ENCODE measurements at regions not wholly inside any gene's neighbourhood (a gene's known extent, or its start where the extent isn't known, plus 50 kb on each side); places are given as distances from the start of the nearest gene placed in this dataset.
"Not testable (repeated sequence)": the region's sequence is repeated elsewhere in the genome, so short reads cannot be mapped to it uniquely, and the experiment has no call there.

DNA sequence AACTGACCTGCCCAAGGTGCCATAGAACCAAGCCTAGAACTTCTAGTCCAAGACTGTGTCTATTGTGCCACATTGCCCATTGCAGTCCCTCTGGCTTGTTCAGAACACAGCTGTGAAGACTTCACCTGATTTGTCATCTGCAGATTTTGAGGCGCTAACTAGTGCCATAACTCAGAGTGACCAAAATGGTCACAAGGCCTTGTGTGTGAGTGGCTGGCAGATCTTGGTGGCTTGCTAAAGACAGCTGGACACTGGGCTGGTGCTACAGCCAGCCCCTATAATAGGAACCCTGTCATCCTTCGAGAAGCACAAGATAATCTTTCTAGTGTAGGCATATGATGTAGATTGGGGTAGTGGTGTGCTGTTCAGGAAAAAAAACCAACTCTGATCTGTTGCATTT lies 63.7 kb upstream of the IFNLR1 start:
- TF ChIP-seq, protein P1, sequence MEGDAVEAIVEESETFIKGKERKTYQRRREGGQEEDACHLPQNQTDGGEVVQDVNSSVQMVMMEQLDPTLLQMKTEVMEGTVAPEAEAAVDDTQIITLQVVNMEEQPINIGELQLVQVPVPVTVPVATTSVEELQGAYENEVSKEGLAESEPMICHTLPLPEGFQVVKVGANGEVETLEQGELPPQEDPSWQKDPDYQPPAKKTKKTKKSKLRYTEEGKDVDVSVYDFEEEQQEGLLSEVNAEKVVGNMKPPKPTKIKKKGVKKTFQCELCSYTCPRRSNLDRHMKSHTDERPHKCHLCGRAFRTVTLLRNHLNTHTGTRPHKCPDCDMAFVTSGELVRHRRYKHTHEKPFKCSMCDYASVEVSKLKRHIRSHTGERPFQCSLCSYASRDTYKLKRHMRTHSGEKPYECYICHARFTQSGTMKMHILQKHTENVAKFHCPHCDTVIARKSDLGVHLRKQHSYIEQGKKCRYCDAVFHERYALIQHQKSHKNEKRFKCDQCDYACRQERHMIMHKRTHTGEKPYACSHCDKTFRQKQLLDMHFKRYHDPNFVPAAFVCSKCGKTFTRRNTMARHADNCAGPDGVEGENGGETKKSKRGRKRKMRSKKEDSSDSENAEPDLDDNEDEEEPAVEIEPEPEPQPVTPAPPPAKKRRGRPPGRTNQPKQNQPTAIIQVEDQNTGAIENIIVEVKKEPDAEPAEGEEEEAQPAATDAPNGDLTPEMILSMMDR (IDR thresholded peaks at IDR 0.05; ENCODE audit: insufficient read depth, low read depth, low read length), result no peak
- no peak overlapping the region for H3K4me3 ChIP-seq (ENCODE audit: low read depth, low read length)
- no peak for DNase-seq (ENCODE audit: low read depth)

GRCh38 chr1:24250224-24250623 lies 63.1 kb upstream of the IFNLR1 start:
- H3K4me3 ChIP-seq (ENCODE audit: low read depth, low read length), result no peak overlapping the region
- DNase-seq (ENCODE audit: low read depth), result no peak
- TF ChIP-seq, protein P1 (IDR thresholded peaks at IDR 0.05; ENCODE audit: insufficient read depth, low read depth, low read length), result no peak

- H3K4me3 ChIP-seq (ENCODE audit: low read depth, low read length), result no peak overlapping the region
- DNase-seq (ENCODE audit: low read depth), result no peak
- TF ChIP-seq, protein P1 (IDR thresholded peaks at IDR 0.05; ENCODE audit: insufficient read depth, low read depth, low read length), result no peak
Measured at GRCh38 chr1:24248859-24249258, 61.8 kb upstream of the IFNLR1 start.

GRCh38 chr1:24247337-24247736 lies 60.2 kb upstream of the IFNLR1 start:
- not testable (repeated sequence) for DNase-seq (ENCODE audit: low read depth); H3K4me3 ChIP-seq (ENCODE audit: low read depth, low read length)

- DNase-seq (ENCODE audit: low read depth), result no peak
- TF ChIP-seq, protein P1 (IDR thresholded peaks at IDR 0.05; ENCODE audit: insufficient read depth, low read depth, low read length), result no peak
- no peak overlapping the region for H3K4me3 ChIP-seq (ENCODE audit: low read depth, low read length)
Measured at GRCh38 chr1:24244519-24245268, 57.6 kb upstream of the IFNLR1 start.

DNA sequence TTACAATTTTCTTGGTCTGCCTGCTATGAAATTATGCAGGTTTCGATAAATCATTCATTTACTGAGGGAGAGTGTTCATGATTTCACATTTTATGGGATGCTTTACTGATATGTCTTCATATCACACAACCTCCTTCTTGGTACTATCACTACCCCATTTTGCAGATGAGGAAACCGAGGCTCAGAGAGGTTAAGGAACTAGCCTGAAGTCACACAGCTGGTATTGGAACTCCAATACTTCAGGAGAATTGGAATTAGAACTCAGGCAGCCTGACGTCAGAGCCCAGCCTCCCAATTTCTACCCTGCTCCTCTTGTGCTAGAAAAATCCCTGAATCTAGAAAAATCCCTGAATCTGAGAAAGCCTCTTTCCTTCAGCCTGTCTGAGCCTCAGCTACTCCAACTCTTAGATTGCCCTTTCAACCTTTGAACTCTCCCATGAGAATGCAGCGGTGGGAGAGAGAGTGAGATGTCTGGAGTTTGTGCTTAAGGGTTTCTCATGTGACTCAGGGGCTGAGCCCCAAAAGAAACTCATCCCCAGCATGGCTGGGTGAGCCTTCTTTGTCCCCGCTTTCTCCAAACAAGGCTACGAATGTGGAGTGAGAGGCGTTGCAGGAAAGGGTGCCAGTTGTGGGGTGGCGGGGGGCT lies 50.8 kb upstream of the IFNLR1 start:
- DNase-seq (ENCODE audit: low read depth), result no peak
- no peak overlapping the region for H3K4me3 ChIP-seq (ENCODE audit: low read depth, low read length)
- TF ChIP-seq, protein P1 (IDR thresholded peaks at IDR 0.05; ENCODE audit: insufficient read depth, low read depth, low read length), result no peak

- no peak overlapping the region for H3K4me3 ChIP-seq (ENCODE audit: low read depth, low read length)
- TF ChIP-seq, protein P1 (IDR thresholded peaks at IDR 0.05; ENCODE audit: insufficient read depth, low read depth, low read length), result no peak
- peak; percentile 17 for DNase-seq (ENCODE audit: low read depth)
Measured at GRCh38 chr1:24236789-24237371, 49.8 kb upstream of the IFNLR1 start.
